ENCODE measurements at regions not wholly inside any gene's neighbourhood (a gene's known extent, or its start where the extent isn't known, plus 50 kb on each side); places are given as distances from the start of the nearest gene placed in this dataset.
"Not testable (repeated sequence)": the region's sequence is repeated elsewhere in the genome, so short reads cannot be mapped to it uniquely, and the experiment has no call there.

DNA sequence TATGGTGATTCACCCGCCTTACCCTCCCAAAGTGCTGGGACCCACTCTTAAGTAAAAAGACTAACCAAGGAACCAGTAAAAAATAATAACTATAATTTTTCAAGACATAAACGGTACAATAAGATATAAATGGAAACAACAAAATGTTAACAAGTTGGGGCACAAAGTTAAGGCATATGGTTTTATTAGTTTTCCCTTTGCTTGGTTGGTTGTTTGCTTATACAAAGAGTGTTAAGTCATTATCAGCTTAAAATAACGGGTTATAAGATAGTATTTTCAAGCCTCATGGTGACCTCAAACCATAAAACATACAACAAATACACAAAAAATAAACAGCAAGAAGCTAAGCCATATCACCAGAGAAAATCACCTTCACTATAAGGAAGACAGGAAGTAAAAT lies 406.1 kb downstream of the SEC23A start:
- Histone ChIP-seq H3K9ac (ENCODE audit: low read length) (no peak overlapping the region), H3K4me3 (ENCODE audit: low read length) (no peak overlapping the region), H3K27ac (ENCODE audit: low read length) (no peak overlapping the region), H3K36me3 (ENCODE audit: control insufficient read depth, low read depth, low read length) (no peaks in the 10 kb centered on the region), H3K9me3 (ENCODE audit: control insufficient read depth, low read depth, low read length) (no peaks in the 10 kb centered on the region), H3K4me1 (ENCODE audit: control insufficient read depth, low read depth, low read length) (no peaks in the 10 kb centered on the region), H3K27me3 (ENCODE audit: control insufficient read depth, insufficient read depth, low read length) (no peaks in the 10 kb centered on the region)

DNA sequence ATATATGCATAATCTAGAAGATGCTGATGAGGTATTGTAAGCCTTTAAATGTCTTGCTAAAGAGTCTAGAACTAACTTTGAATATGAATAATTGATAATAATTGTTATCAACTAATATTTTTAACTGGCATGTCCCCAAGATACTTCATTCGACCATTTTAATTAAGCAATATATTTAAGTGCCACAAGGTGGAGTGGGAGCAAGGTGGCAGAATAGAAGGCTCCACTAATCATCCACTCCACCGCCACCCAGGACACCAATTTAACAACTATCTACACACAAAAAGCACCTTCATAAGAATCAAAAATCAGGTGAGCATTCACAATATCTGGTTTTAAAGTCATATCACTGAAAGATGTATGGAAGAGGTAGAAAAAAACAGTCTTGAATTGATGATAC lies 409.6 kb downstream of the SEC23A start:
- Histone ChIP-seq H3K4me1 (ENCODE audit: control insufficient read depth, low read depth, low read length) (no peaks in the 10 kb centered on the region), H3K9ac (ENCODE audit: low read length) (no peak overlapping the region), H3K27me3 (ENCODE audit: control insufficient read depth, insufficient read depth, low read length) (no peaks in the 10 kb centered on the region), H3K4me3 (ENCODE audit: low read length) (no peak overlapping the region), H3K27ac (ENCODE audit: low read length) (no peak overlapping the region), H3K9me3 (ENCODE audit: control insufficient read depth, low read depth, low read length) (no peaks in the 10 kb centered on the region), H3K36me3 (ENCODE audit: control insufficient read depth, low read depth, low read length) (no peaks in the 10 kb centered on the region)

DNA sequence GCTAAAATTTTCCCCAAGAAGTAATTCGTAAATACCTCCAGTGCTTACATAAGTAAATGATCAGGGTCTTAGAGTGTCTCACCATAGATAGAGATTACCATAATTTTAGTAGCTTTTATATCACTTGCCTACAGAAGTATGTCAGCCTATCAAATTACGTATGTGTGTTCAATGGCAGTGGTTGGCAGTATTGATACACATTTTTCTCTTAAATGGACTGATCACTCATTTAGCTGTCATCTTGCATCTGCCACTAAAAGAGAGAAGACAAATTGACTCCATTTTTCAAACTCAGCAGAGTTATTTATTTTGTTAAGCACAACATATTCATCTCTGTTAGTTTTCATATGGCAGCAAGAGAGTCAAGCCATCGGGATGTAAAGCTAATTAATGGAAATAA lies 413.1 kb upstream of the CLEC14A start:
- Histone ChIP-seq H3K9ac (ENCODE audit: low read length) (no peak overlapping the region), H3K4me1 (ENCODE audit: control insufficient read depth, low read depth, low read length) (no peaks in the 10 kb centered on the region), H3K27ac (ENCODE audit: low read length) (no peak overlapping the region), H3K9me3 (ENCODE audit: control insufficient read depth, low read depth, low read length) (no peaks in the 10 kb centered on the region), H3K36me3 (ENCODE audit: control insufficient read depth, low read depth, low read length) (no peaks in the 10 kb centered on the region), H3K27me3 (ENCODE audit: control insufficient read depth, insufficient read depth, low read length) (no peaks in the 10 kb centered on the region), H3K4me3 (ENCODE audit: low read length) (no peak overlapping the region)

DNA sequence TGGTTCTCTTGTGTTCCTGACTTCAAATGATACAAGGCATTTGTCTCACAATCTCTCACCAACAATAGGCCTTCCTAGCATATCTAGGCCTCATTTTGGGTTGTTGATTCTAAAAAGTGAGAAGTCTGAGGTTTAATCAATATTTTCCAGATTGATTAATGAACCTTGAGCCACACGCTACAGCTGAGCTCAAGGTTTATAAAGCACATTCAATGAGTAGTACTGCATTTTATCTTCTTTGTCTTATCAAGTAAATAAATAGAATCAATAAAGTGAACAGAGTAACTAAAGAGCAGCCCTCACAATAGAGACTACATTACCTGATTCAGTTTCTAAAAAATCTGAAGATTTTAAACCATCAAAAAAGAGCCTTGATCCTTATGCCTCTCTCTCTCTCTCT lies 407.5 kb upstream of the CLEC14A start:
- Histone ChIP-seq H3K27ac (ENCODE audit: low read length) (no peak overlapping the region), H3K4me3 (ENCODE audit: low read length) (no peak overlapping the region), H3K9ac (ENCODE audit: low read length) (no peak overlapping the region), H3K9me3 (ENCODE audit: control insufficient read depth, low read depth, low read length) (no peaks in the 10 kb centered on the region), H3K27me3 (ENCODE audit: control insufficient read depth, insufficient read depth, low read length) (no peaks in the 10 kb centered on the region), H3K4me1 (ENCODE audit: control insufficient read depth, low read depth, low read length) (no peaks in the 10 kb centered on the region), H3K36me3 (ENCODE audit: control insufficient read depth, low read depth, low read length) (no peaks in the 10 kb centered on the region)

DNA sequence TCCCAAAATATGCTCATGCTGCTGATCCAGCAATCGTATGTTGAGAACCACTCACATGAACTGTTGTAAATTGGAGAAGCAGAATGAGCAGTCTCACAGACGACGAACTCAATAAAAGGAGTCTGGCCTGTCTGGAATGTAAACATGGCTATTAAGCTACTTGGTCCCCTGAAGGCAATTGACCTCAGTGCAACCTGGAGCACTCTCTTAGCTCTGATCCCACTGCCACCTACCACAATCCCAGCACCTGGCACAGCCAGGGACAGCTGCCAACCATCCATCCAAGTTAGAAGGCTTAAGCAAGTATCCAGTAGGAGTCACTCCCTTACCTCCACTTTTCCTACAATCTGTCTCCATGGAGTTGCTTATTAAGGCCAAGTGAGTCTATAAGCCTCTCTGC lies 406.9 kb upstream of the CLEC14A start:
- Histone ChIP-seq H3K27me3 (ENCODE audit: control insufficient read depth, insufficient read depth, low read length) (no peaks in the 10 kb centered on the region), H3K9ac (ENCODE audit: low read length) (no peak overlapping the region), H3K36me3 (ENCODE audit: control insufficient read depth, low read depth, low read length) (no peaks in the 10 kb centered on the region), H3K4me3 (ENCODE audit: low read length) (no peak overlapping the region), H3K4me1 (ENCODE audit: control insufficient read depth, low read depth, low read length) (no peaks in the 10 kb centered on the region), H3K27ac (ENCODE audit: low read length) (no peak overlapping the region), H3K9me3 (ENCODE audit: control insufficient read depth, low read depth, low read length) (no peaks in the 10 kb centered on the region)

DNA sequence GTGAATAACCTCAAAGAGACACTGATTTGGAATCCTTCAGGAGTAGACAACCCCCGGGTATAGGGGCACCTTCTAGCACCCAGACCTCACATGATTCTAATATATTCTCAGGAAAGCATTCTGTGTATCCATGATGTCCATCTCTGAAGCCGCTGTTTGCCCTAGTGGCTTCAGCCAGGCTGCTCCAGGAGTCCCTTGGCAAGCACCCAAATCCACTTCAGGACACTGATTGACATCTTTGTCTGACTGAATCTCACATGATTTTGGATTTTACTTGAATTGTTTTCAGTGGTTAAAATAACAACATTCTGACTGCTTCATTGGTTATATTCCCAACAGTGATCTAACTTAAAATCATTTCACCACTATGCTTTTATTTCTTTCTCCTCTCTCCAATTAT lies 390.5 kb upstream of the CLEC14A start:
- H3K9me3 ChIP-seq (ENCODE audit: control insufficient read depth, low read depth, low read length): no peaks in the 10 kb centered on the region
- H3K4me3 ChIP-seq (ENCODE audit: low read length): no peak overlapping the region
- H3K9ac ChIP-seq (ENCODE audit: low read length): no peak overlapping the region
- H3K27ac ChIP-seq (ENCODE audit: low read length): no peak overlapping the region
- H3K4me1 ChIP-seq (ENCODE audit: control insufficient read depth, low read depth, low read length): no peaks in the 10 kb centered on the region
- H3K36me3 ChIP-seq (ENCODE audit: control insufficient read depth, low read depth, low read length): no peaks in the 10 kb centered on the region
- H3K27me3 ChIP-seq (ENCODE audit: control insufficient read depth, insufficient read depth, low read length): no peaks in the 10 kb centered on the region

DNA sequence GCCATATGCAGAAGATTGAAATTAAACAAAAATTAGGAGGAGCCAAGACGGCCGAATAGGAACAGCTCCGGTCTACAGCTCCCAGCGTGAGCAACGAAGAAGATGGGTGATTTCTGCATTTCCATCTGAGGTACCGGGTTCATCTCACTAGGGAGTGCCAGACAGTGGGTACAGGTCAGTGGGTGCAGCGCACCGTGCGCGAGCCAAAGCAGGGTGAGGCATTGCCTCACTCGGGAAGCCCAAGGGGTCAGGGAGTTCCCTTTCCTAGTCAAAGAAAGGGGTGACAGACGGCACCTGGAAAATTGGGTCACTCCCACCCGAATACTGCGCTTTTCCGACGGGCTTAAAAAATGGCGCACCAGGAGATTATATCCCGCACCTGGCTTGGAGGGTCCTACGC lies 379.0 kb upstream of the CLEC14A start:
- H3K27ac ChIP-seq (ENCODE audit: low read length); H3K36me3 ChIP-seq (ENCODE audit: control insufficient read depth, low read depth, low read length); H3K4me1 ChIP-seq (ENCODE audit: control insufficient read depth, low read depth, low read length); H3K27me3 ChIP-seq (ENCODE audit: control insufficient read depth, insufficient read depth, low read length); H3K4me3 ChIP-seq (ENCODE audit: low read length); H3K9ac ChIP-seq (ENCODE audit: low read length); H3K9me3 ChIP-seq (ENCODE audit: control insufficient read depth, low read depth, low read length): not testable (repeated sequence)

DNA sequence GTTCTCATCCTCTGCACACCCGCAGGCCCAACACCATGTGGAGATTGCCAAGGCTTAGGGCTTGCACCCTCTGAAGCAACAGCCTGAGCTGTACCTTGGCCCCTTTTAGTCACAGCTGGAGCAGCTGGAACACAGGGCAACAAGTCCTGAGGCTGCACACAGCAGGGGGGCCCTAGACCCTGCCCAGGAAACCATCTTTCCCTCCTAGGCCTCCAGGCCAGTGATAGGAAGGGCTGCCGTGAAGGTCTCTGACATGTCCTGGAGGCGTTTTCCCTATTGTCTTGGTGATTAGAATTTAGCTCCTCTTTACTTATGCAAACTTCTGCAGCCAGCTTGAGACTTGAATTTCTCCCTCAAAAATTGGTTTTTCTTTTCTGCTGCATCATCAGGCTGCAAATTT lies 373.5 kb upstream of the CLEC14A start:
- Histone ChIP-seq H3K4me3 (ENCODE audit: low read length) (no peak overlapping the region), H3K9me3 (ENCODE audit: control insufficient read depth, low read depth, low read length) (peaks cover 17% of the 10 kb centered on the region), H3K4me1 (ENCODE audit: control insufficient read depth, low read depth, low read length) (no peaks in the 10 kb centered on the region), H3K27me3 (ENCODE audit: control insufficient read depth, insufficient read depth, low read length) (no peaks in the 10 kb centered on the region), H3K36me3 (ENCODE audit: control insufficient read depth, low read depth, low read length) (no peaks in the 10 kb centered on the region), H3K9ac (ENCODE audit: low read length) (no peak overlapping the region), H3K27ac (ENCODE audit: low read length) (no peak overlapping the region)

DNA sequence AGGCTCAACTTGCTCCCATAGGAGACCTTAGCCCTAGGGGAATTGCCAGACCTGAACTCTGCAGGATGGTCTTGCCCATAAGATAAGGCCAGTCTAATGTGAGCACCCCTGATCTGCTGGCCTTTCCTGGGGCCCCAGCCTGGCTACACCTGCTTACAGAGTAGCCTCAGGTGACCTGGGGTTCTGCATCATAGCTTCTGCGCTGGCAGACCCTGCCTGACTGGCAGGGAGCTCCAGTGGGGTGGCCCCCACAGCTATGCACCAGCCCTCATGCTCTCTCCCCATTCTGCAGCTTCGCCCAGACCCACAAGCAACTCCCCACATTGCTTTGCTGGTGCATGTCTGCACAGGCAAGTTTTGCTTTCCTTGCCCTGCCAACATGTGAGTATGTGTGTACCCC lies 371.3 kb upstream of the CLEC14A start:
- Histone ChIP-seq H3K4me1 (ENCODE audit: control insufficient read depth, low read depth, low read length) (no peaks in the 10 kb centered on the region), H3K27ac (ENCODE audit: low read length) (no peak overlapping the region), H3K9me3 (ENCODE audit: control insufficient read depth, low read depth, low read length) (peaks cover 17% of the 10 kb centered on the region), H3K4me3 (ENCODE audit: low read length) (no peak overlapping the region), H3K27me3 (ENCODE audit: control insufficient read depth, insufficient read depth, low read length) (no peaks in the 10 kb centered on the region), H3K9ac (ENCODE audit: low read length) (no peak overlapping the region), H3K36me3 (ENCODE audit: control insufficient read depth, low read depth, low read length) (no peaks in the 10 kb centered on the region)

DNA sequence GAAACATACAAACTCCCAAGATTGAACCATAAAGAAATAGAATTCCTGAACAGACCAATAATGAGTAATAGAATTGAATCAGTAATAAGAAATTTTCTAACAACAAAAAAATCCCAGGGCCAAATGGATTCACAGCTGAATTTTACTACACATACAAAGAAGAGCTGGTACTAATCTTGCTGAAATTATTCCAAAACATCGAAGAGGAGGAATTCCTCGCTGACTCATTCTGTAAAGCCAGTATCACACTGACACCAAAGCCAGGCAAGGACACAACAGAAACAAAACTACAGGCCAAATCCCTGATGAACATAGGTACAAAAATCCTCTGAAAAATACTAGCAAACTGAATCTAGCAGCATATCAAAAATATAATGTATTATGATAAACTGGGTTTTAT lies 367.8 kb upstream of the CLEC14A start:
- Histone ChIP-seq H3K4me1 (ENCODE audit: control insufficient read depth, low read depth, low read length) (no peaks in the 10 kb centered on the region), H3K9me3 (ENCODE audit: control insufficient read depth, low read depth, low read length) (peaks cover 12% of the 10 kb centered on the region), H3K9ac (ENCODE audit: low read length) (no peak overlapping the region), H3K4me3 (ENCODE audit: low read length) (no peak overlapping the region), H3K27ac (ENCODE audit: low read length) (no peak overlapping the region), H3K27me3 (ENCODE audit: control insufficient read depth, insufficient read depth, low read length) (no peaks in the 10 kb centered on the region), H3K36me3 (ENCODE audit: control insufficient read depth, low read depth, low read length) (no peaks in the 10 kb centered on the region)

DNA sequence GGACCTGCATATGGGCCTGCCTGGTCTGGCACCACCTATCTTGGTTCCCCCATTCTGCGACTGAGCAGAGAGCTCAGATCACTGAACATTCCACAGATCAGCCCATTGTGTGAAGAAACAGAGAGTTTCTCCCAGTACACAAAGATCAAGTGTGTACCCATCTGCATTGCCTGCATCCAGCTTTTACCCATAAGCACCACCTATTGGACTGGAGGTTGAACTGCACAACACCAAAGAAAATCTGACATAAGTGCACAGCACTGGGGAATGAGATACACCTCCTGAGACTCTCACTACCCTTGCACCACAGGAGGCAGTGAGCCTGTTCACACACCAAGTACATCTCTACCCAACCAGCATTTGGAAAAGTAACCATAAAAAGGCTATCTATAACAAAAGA lies 362.6 kb upstream of the CLEC14A start:
- Histone ChIP-seq H3K9me3 (ENCODE audit: control insufficient read depth, low read depth, low read length) (peaks cover 5% of the 10 kb centered on the region), H3K9ac (ENCODE audit: low read length) (no peak overlapping the region), H3K4me1 (ENCODE audit: control insufficient read depth, low read depth, low read length) (no peaks in the 10 kb centered on the region), H3K36me3 (ENCODE audit: control insufficient read depth, low read depth, low read length) (no peaks in the 10 kb centered on the region), H3K4me3 (ENCODE audit: low read length) (no peak overlapping the region), H3K27ac (ENCODE audit: low read length) (no peak overlapping the region), H3K27me3 (ENCODE audit: control insufficient read depth, insufficient read depth, low read length) (no peaks in the 10 kb centered on the region)

DNA sequence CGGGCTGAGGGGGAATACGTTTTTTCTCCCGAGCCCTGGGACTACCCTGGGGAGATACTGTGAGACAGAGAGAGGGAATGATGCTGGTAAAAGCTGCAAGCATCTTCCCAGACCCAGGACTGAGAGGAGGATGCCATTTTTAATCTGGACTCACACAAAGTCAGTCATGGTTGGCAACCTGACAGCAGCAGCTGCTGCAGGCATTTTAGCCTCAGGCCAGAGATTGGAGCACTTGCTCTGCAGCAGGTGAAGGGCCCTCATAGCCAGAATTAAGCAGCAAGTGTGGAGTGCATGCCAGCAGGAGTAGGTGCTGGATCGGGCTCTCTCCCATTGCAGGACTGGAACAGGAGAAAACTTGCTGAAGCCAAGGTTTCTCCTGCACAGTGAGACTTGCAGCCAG lies 361.1 kb upstream of the CLEC14A start:
- Histone ChIP-seq H3K9me3 (ENCODE audit: control insufficient read depth, low read depth, low read length) (peaks cover 5% of the 10 kb centered on the region), H3K27me3 (ENCODE audit: control insufficient read depth, insufficient read depth, low read length) (no peaks in the 10 kb centered on the region), H3K9ac (ENCODE audit: low read length) (no peak overlapping the region), H3K27ac (ENCODE audit: low read length) (no peak overlapping the region), H3K36me3 (ENCODE audit: control insufficient read depth, low read depth, low read length) (no peaks in the 10 kb centered on the region), H3K4me3 (ENCODE audit: low read length) (no peak overlapping the region), H3K4me1 (ENCODE audit: control insufficient read depth, low read depth, low read length) (peaks cover 6% of the 10 kb centered on the region)

DNA sequence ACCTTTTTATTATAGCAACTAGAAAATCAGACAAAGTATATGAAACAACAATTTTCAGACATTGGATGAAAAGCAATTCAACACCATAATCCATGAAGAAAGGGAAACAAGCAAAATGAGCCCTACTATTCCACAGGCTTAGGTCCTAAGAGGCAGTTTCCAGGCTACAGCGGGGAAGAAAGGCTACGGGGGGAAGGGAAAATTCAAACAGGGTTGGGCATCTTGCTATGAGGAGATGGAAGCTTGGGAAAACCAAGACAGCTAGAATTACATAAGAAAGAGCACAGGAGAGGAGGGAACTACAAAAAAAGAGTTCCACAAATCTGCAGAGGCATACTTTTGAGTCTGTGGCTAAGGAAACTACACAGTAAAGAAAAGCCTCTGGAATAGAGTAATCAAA lies 356.0 kb upstream of the CLEC14A start:
- Histone ChIP-seq H3K4me1 (ENCODE audit: control insufficient read depth, low read depth, low read length) (peaks cover 13% of the 10 kb centered on the region), H3K27ac (ENCODE audit: low read length) (no peak overlapping the region), H3K36me3 (ENCODE audit: control insufficient read depth, low read depth, low read length) (no peaks in the 10 kb centered on the region), H3K9me3 (ENCODE audit: control insufficient read depth, low read depth, low read length) (no peaks in the 10 kb centered on the region), H3K9ac (ENCODE audit: low read length) (no peak overlapping the region), H3K27me3 (ENCODE audit: control insufficient read depth, insufficient read depth, low read length) (no peaks in the 10 kb centered on the region), H3K4me3 (ENCODE audit: low read length) (no peak overlapping the region)
